ENCODE measurements at regions not wholly inside any gene's neighbourhood (a gene's known extent, or its start where the extent isn't known, plus 50 kb on each side); places are given as distances from the start of the nearest gene placed in this dataset.

GRCh38 chr1:234938135-234938534 is 190.5 kb downstream of the TOMM20 start:
- no peak for DNase-seq (ENCODE audit: low read depth)
- no peak overlapping the region for H3K4me3 ChIP-seq (ENCODE audit: control insufficient read depth, low read depth, low read length)
- no peak for TF ChIP-seq CTCF (IDR thresholded peaks at IDR 0.05; ENCODE audit: control insufficient read depth, insufficient read depth, low read depth, low read length, missing control alignments)

- DNase-seq (ENCODE audit: low read depth) = no peak
- no peak overlapping the region for H3K4me3 ChIP-seq (ENCODE audit: control insufficient read depth, low read depth, low read length)
- no peak for TF ChIP-seq CTCF (IDR thresholded peaks at IDR 0.05; ENCODE audit: control insufficient read depth, insufficient read depth, low read depth, low read length, missing control alignments)
These were observed 191.8 kb downstream of the TOMM20 start for GRCh38 chr1:234936612-234937389.

- no peak for DNase-seq (ENCODE audit: low read depth)
- TF ChIP-seq CTCF (IDR thresholded peaks at IDR 0.05; ENCODE audit: control insufficient read depth, insufficient read depth, low read depth, low read length, missing control alignments) = no peak
These were observed 194.0 kb downstream of the TOMM20 start for GRCh38 chr1:234934611-234935033.

GRCh38 chr1:234933475-234933874 is 195.2 kb downstream of the TOMM20 start:
- no peak for TF ChIP-seq CTCF (IDR thresholded peaks at IDR 0.05; ENCODE audit: control insufficient read depth, insufficient read depth, low read depth, low read length, missing control alignments)
- no peak for DNase-seq (ENCODE audit: low read depth)
- no peak overlapping the region for H3K4me3 ChIP-seq (ENCODE audit: control insufficient read depth, low read depth, low read length)

More at GRCh38 chr1:234934611-234935033, 194.0 kb downstream of the TOMM20 start:
- H3K4me3 ChIP-seq (ENCODE audit: control insufficient read depth, low read depth, low read length) = no peak overlapping the region

GRCh38 chr1:234932511-234933430 is 195.9 kb downstream of the TOMM20 start:
- no peak overlapping the region for H3K4me3 ChIP-seq (ENCODE audit: control insufficient read depth, low read depth, low read length)
- DNase-seq (ENCODE audit: low read depth) = no peak
- no peak for TF ChIP-seq CTCF (IDR thresholded peaks at IDR 0.05; ENCODE audit: control insufficient read depth, insufficient read depth, low read depth, low read length, missing control alignments)

- H3K4me3 ChIP-seq (ENCODE audit: control insufficient read depth, low read depth, low read length) = no peak overlapping the region
- TF ChIP-seq CTCF (IDR thresholded peaks at IDR 0.05; ENCODE audit: control insufficient read depth, insufficient read depth, low read depth, low read length, missing control alignments) = no peak
- DNase-seq (ENCODE audit: low read depth) = no peak
These were observed 196.5 kb downstream of the TOMM20 start for GRCh38 chr1:234932106-234932505.
